Heart left ventricle (tissue), 13 donors: ENCODE measurements at regions not wholly inside any gene's neighbourhood (a gene's known extent, or its start where the extent isn't known, plus 50 kb on each side); places are given as distances from the start of the nearest gene placed in this dataset.

Experiments used
- CTCF ChIP-seq, 12 donors: fragments of 200-600 bp; sonication (generic) in 4 of 12; IDR thresholded peaks; one replicate each; pipeline versions ENCODE4 v1.5.0 to v1.8.0; 2018 to 2022; ENCODE audit warnings: antibody characterized with exemption in 12 of 12, mild to moderate bottlenecking in 5 of 12
- POLR2A ChIP-seq, 2 donors: fragments of 450-650 bp; IDR thresholded peaks; one replicate each; pipeline ENCODE4 v1.6.1; 2017; ENCODE audit warnings: antibody characterized with exemption in 2 of 2, mild to moderate bottlenecking in 2 of 2, moderate library complexity in 2 of 2
- donor health status: ischemic (EF 13 %, LVEDD 7.1; RV severe dilation, severe dysfunction).
- donor health status: DM: no; HTN: yes; CAD: no.
- donor health status: DM: no; HTN: no; CAD: no.
- donor health status: ischemic (EF 25% LVEDD 6.9; RV normal size, moderate dysfunction).
- donor health status: ischemic (EF 25% LVEDD 5.7; RV mildly dilated, moderate dysfunction).
- donor health status: ischemic (EF 35%, LVEDD 5.7; RV mildly dilated, moderate dysfunction).
- donor health status: nonischemic (EF 11% LVEDD 7.7; RV severe dilation, severe dysfunction).
- donor health status: DM: yes; HTN: yes; CAD: no.
- donor health status: PGD.
- donor health status: ischemic (EF 29% LVEDD 5.4; RV normal size, mild dysfunction).
- donor health status: nonischemic (EF 23%, LVEDD 6.1; RV moderate dilation, normal function).

- no peak for TF ChIP-seq CTCF (IDR thresholded peaks at IDR 0.05)
- no peak for TF ChIP-seq POLR2A (IDR thresholded peaks at IDR 0.05)
These were observed 123.6 kb downstream of the C5orf15 start for GRCh38 chr5:133844836-133845235.
